ENCODE measurements at regions not wholly inside any gene's neighbourhood (a gene's known extent, or its start where the extent isn't known, plus 50 kb on each side); places are given as distances from the start of the nearest gene placed in this dataset.

- H3K36me3 ChIP-seq (ENCODE audit: control insufficient read depth in 1 of 2, insufficient read depth in 2 of 2, low read length in 2 of 2) = no peaks in the 10 kb centered on the region
- no peak overlapping the region for H3K27ac ChIP-seq (ENCODE audit: low read length)
- H3K4me1 ChIP-seq (ENCODE audit: control insufficient read depth in 1 of 2, insufficient read depth in 2 of 2, low read length in 2 of 2) = no peaks in the 10 kb centered on the region
- H3K9me3 ChIP-seq (ENCODE audit: control insufficient read depth in 1 of 2, low read length in 2 of 2) = no peaks in the 10 kb centered on the region
- H3K4me3 ChIP-seq (ENCODE audit: low read depth in 1 of 2, low read length in 2 of 2) = no peak overlapping the region
- no peaks in the 10 kb centered on the region for H3K27me3 ChIP-seq (ENCODE audit: low read depth, low read length)
Observed at GRCh38 chr12:25327321-25327720, 76.6 kb upstream of the KRAS start.

- Histone ChIP-seq H3K27ac (ENCODE audit: low read length) (no peak overlapping the region), H3K27me3 (ENCODE audit: low read depth, low read length) (no peaks in the 10 kb centered on the region), H3K4me1 (ENCODE audit: control insufficient read depth in 1 of 2, insufficient read depth in 2 of 2, low read length in 2 of 2) (no peaks in the 10 kb centered on the region), H3K36me3 (ENCODE audit: control insufficient read depth in 1 of 2, insufficient read depth in 2 of 2, low read length in 2 of 2) (no peaks in the 10 kb centered on the region), H3K4me3 (ENCODE audit: low read depth in 1 of 2, low read length in 2 of 2) (no peak overlapping the region), H3K9me3 (ENCODE audit: control insufficient read depth in 1 of 2, low read length in 2 of 2) (no peaks in the 10 kb centered on the region)
Observed at GRCh38 chr12:25326326-25326725, 75.6 kb upstream of the KRAS start.

GRCh38 chr12:25324861-25325260 lies 74.1 kb upstream of the KRAS start:
- Histone ChIP-seq H3K36me3 (ENCODE audit: control insufficient read depth in 1 of 2, insufficient read depth in 2 of 2, low read length in 2 of 2) (no peaks in the 10 kb centered on the region), H3K27ac (ENCODE audit: low read length) (no peak overlapping the region), H3K9me3 (ENCODE audit: control insufficient read depth in 1 of 2, low read length in 2 of 2) (no peaks in the 10 kb centered on the region), H3K4me1 (ENCODE audit: control insufficient read depth in 1 of 2, insufficient read depth in 2 of 2, low read length in 2 of 2) (no peaks in the 10 kb centered on the region), H3K4me3 (ENCODE audit: low read depth in 1 of 2, low read length in 2 of 2) (no peak overlapping the region), H3K27me3 (ENCODE audit: low read depth, low read length) (no peaks in the 10 kb centered on the region)

GRCh38 chr12:25323581-25323982 lies 72.9 kb upstream of the KRAS start:
- no peaks in the 10 kb centered on the region for H3K9me3 ChIP-seq (ENCODE audit: control insufficient read depth in 1 of 2, low read length in 2 of 2)

GRCh38 chr12:25322918-25323531 lies 72.3 kb upstream of the KRAS start:
- Histone ChIP-seq H3K36me3 (ENCODE audit: control insufficient read depth in 1 of 2, insufficient read depth in 2 of 2, low read length in 2 of 2) (no peaks in the 10 kb centered on the region), H3K4me1 (ENCODE audit: control insufficient read depth in 1 of 2, insufficient read depth in 2 of 2, low read length in 2 of 2) (no peaks in the 10 kb centered on the region), H3K27me3 (ENCODE audit: low read depth, low read length) (no peaks in the 10 kb centered on the region), H3K27ac (ENCODE audit: low read length) (no peak overlapping the region), H3K9me3 (ENCODE audit: control insufficient read depth in 1 of 2, low read length in 2 of 2) (no peaks in the 10 kb centered on the region), H3K4me3 (ENCODE audit: low read depth in 1 of 2, low read length in 2 of 2) (no peak overlapping the region)

More at GRCh38 chr12:25323581-25323982, 72.9 kb upstream of the KRAS start:
- Histone ChIP-seq H3K4me1 (ENCODE audit: control insufficient read depth in 1 of 2, insufficient read depth in 2 of 2, low read length in 2 of 2) (no peaks in the 10 kb centered on the region), H3K4me3 (ENCODE audit: low read depth in 1 of 2, low read length in 2 of 2) (no peak overlapping the region), H3K36me3 (ENCODE audit: control insufficient read depth in 1 of 2, insufficient read depth in 2 of 2, low read length in 2 of 2) (no peaks in the 10 kb centered on the region), H3K27me3 (ENCODE audit: low read depth, low read length) (no peaks in the 10 kb centered on the region), H3K27ac (ENCODE audit: low read length) (no peak overlapping the region)

GRCh38 chr12:25322351-25322750 lies 71.6 kb upstream of the KRAS start:
- Histone ChIP-seq H3K27ac (ENCODE audit: low read length) (no peak overlapping the region), H3K36me3 (ENCODE audit: control insufficient read depth in 1 of 2, insufficient read depth in 2 of 2, low read length in 2 of 2) (no peaks in the 10 kb centered on the region), H3K27me3 (ENCODE audit: low read depth, low read length) (no peaks in the 10 kb centered on the region), H3K4me3 (ENCODE audit: low read depth in 1 of 2, low read length in 2 of 2) (no peak overlapping the region), H3K4me1 (ENCODE audit: control insufficient read depth in 1 of 2, insufficient read depth in 2 of 2, low read length in 2 of 2) (no peaks in the 10 kb centered on the region), H3K9me3 (ENCODE audit: control insufficient read depth in 1 of 2, low read length in 2 of 2) (no peaks in the 10 kb centered on the region)

- no peak overlapping the region for H3K27ac ChIP-seq (ENCODE audit: low read length)
- H3K4me1 ChIP-seq (ENCODE audit: control insufficient read depth in 1 of 2, insufficient read depth in 2 of 2, low read length in 2 of 2) = no peaks in the 10 kb centered on the region
- no peaks in the 10 kb centered on the region for H3K27me3 ChIP-seq (ENCODE audit: low read depth, low read length)
- H3K36me3 ChIP-seq (ENCODE audit: control insufficient read depth in 1 of 2, insufficient read depth in 2 of 2, low read length in 2 of 2) = no peaks in the 10 kb centered on the region
- H3K9me3 ChIP-seq (ENCODE audit: control insufficient read depth in 1 of 2, low read length in 2 of 2) = no peaks in the 10 kb centered on the region
- H3K4me3 ChIP-seq (ENCODE audit: low read depth in 1 of 2, low read length in 2 of 2) = no peak overlapping the region
Observed at GRCh38 chr12:25321772-25322171, 71.0 kb upstream of the KRAS start.

- H3K27me3 ChIP-seq (ENCODE audit: low read depth, low read length) = no peaks in the 10 kb centered on the region
- no peaks in the 10 kb centered on the region for H3K36me3 ChIP-seq (ENCODE audit: control insufficient read depth in 1 of 2, insufficient read depth in 2 of 2, low read length in 2 of 2)
- no peak overlapping the region for H3K4me3 ChIP-seq (ENCODE audit: low read depth in 1 of 2, low read length in 2 of 2)
- H3K9me3 ChIP-seq (ENCODE audit: control insufficient read depth in 1 of 2, low read length in 2 of 2) = no peaks in the 10 kb centered on the region
- no peaks in the 10 kb centered on the region for H3K4me1 ChIP-seq (ENCODE audit: control insufficient read depth in 1 of 2, insufficient read depth in 2 of 2, low read length in 2 of 2)
- H3K27ac ChIP-seq (ENCODE audit: low read length) = no peak overlapping the region
Observed at GRCh38 chr12:25320123-25321006, 69.6 kb upstream of the KRAS start.

- H3K27ac ChIP-seq (ENCODE audit: low read length) = no peak overlapping the region
- no peaks in the 10 kb centered on the region for H3K36me3 ChIP-seq (ENCODE audit: control insufficient read depth in 1 of 2, insufficient read depth in 2 of 2, low read length in 2 of 2)
- no peaks in the 10 kb centered on the region for H3K27me3 ChIP-seq (ENCODE audit: low read depth, low read length)
- no peaks in the 10 kb centered on the region for H3K4me1 ChIP-seq (ENCODE audit: control insufficient read depth in 1 of 2, insufficient read depth in 2 of 2, low read length in 2 of 2)
- H3K4me3 ChIP-seq (ENCODE audit: low read depth in 1 of 2, low read length in 2 of 2) = no peak overlapping the region
- no peaks in the 10 kb centered on the region for H3K9me3 ChIP-seq (ENCODE audit: control insufficient read depth in 1 of 2, low read length in 2 of 2)
Observed at GRCh38 chr12:25319233-25319984, 68.7 kb upstream of the KRAS start.

GRCh38 chr12:25317553-25317952 lies 66.8 kb upstream of the KRAS start:
- Histone ChIP-seq H3K36me3 (ENCODE audit: control insufficient read depth in 1 of 2, insufficient read depth in 2 of 2, low read length in 2 of 2) (no peaks in the 10 kb centered on the region), H3K27ac (ENCODE audit: low read length) (no peak overlapping the region), H3K9me3 (ENCODE audit: control insufficient read depth in 1 of 2, low read length in 2 of 2) (no peaks in the 10 kb centered on the region), H3K27me3 (ENCODE audit: low read depth, low read length) (no peaks in the 10 kb centered on the region), H3K4me3 (ENCODE audit: low read depth in 1 of 2, low read length in 2 of 2) (no peak overlapping the region), H3K4me1 (ENCODE audit: control insufficient read depth in 1 of 2, insufficient read depth in 2 of 2, low read length in 2 of 2) (no peaks in the 10 kb centered on the region)

- no peak overlapping the region for H3K27ac ChIP-seq (ENCODE audit: low read length)
- no peaks in the 10 kb centered on the region for H3K4me1 ChIP-seq (ENCODE audit: control insufficient read depth in 1 of 2, insufficient read depth in 2 of 2, low read length in 2 of 2)
- H3K4me3 ChIP-seq (ENCODE audit: low read depth in 1 of 2, low read length in 2 of 2) = no peak overlapping the region
- H3K27me3 ChIP-seq (ENCODE audit: low read depth, low read length) = no peaks in the 10 kb centered on the region
- no peaks in the 10 kb centered on the region for H3K36me3 ChIP-seq (ENCODE audit: control insufficient read depth in 1 of 2, insufficient read depth in 2 of 2, low read length in 2 of 2)
- no peaks in the 10 kb centered on the region for H3K9me3 ChIP-seq (ENCODE audit: control insufficient read depth in 1 of 2, low read length in 2 of 2)
Observed at GRCh38 chr12:25315388-25315787, 64.7 kb upstream of the KRAS start.
